GM06990 (cell line): ENCODE measurements at regions not wholly inside any gene's neighbourhood (a gene's known extent, or its start where the extent isn't known, plus 50 kb on each side); places are given as distances from the start of the nearest gene placed in this dataset.

Experiments used
- DNase-seq: peaks from one replicate; pipeline ENCODE4 v3.0.0-alpha.2; 2011; ENCODE audit not compliant: insufficient read length; ENCODE audit errors: extremely low read depth
- H3K27me3 ChIP-seq: replicated peaks from 2 replicates; pipeline ENCODE4 v1.6.0; 2011; ENCODE audit warnings: low read length; ENCODE audit not compliant: control insufficient read depth, insufficient read depth
- H3K36me3 ChIP-seq: 2 replicates; pipeline ENCODE4 v1.5.1; 2011; ENCODE audit warnings: low read length; ENCODE audit not compliant: control insufficient read depth, insufficient read depth
- H3K4me3 ChIP-seq: replicated peaks from 2 replicates; pipeline ENCODE4 v1.5.1; 2011; ENCODE audit warnings: low read depth, mild to moderate bottlenecking, control low read depth, low read length
- TF ChIP-seq, protein P1 (sequence below): IDR thresholded peaks from 2 replicates; pipeline ENCODE4 v1.5.1; 2011; ENCODE audit warnings: low read length, control low read depth, mild to moderate bottlenecking, inconsistent platforms; ENCODE audit not compliant: insufficient read depth, poor library complexity, severe bottlenecking

DNA sequence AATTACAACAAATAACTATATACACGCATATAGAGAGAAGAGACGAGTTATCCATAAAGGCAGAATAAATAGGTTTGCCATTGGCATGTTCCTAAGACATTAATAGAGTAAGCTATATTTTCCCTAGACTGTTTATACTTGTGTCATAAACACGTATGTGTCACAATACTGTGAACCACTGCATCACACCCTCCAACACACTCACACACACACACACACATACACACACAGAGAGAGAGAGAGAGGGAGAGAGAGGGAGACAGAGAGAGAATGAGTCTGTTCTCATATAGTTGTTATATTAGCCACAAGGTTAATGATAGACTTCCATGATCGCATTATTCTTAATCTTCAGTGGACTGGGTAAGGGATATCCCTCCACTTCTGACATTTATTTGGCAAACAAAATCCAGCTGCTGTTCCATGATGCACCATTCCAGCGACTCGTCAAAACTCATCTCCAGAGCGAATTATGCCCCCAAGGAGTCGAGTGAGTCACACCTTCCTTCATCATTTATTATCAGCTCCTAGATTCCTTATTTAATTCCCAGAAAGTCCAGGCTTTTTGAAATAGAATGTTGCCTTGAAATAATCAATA is 82.8 kb upstream of the HIVEP1 start:
- no peaks in the 10 kb centered on the region for H3K36me3 ChIP-seq
- no peak overlapping the region for H3K4me3 ChIP-seq
- H3K27me3 ChIP-seq: no peaks in the 10 kb centered on the region
- TF ChIP-seq, protein P1, sequence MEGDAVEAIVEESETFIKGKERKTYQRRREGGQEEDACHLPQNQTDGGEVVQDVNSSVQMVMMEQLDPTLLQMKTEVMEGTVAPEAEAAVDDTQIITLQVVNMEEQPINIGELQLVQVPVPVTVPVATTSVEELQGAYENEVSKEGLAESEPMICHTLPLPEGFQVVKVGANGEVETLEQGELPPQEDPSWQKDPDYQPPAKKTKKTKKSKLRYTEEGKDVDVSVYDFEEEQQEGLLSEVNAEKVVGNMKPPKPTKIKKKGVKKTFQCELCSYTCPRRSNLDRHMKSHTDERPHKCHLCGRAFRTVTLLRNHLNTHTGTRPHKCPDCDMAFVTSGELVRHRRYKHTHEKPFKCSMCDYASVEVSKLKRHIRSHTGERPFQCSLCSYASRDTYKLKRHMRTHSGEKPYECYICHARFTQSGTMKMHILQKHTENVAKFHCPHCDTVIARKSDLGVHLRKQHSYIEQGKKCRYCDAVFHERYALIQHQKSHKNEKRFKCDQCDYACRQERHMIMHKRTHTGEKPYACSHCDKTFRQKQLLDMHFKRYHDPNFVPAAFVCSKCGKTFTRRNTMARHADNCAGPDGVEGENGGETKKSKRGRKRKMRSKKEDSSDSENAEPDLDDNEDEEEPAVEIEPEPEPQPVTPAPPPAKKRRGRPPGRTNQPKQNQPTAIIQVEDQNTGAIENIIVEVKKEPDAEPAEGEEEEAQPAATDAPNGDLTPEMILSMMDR: no peak
- DNase-seq: no peak

DNA sequence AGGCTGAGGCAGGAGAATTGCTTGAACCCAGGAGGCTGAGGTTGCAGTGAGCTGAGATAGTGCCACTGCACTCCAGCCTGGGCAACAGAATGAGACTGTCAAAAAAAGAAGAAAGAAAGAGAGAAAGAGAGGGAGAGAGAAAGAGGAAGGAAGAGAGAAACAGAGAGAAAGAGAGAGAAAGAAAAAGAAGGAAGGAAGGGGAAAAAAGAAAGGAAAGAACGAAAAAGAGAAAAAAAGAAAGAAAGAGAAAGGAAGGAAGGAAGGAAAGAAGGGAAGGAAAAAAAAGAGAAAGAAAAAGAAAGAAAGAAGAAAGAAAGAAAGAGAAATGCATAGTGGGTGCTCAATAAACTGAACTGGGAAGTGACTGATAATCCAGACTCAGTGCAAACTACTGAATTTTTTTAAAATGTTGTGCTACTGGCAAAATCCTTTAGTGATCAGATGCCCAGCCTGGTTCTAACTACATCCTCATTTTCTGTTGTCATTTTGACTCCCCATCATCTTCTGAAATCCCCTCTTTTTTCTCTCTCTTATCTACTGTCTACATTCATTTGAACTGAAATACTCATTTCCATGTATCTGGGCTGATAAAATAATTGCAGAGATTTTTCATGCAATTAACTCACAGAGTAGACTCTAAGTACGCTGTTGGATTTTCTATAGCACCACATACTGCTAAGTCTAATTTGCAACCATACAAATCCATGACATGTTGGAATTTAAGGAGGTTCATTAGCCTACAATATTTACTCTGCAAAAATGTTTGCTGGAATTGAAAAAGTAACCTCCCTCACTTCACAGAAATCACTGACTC is 85.3 kb upstream of the HIVEP1 start:
- no peaks in the 10 kb centered on the region for H3K36me3 ChIP-seq
- DNase-seq: no peak
- TF ChIP-seq, protein P1: no peak
- H3K27me3 ChIP-seq: no peaks in the 10 kb centered on the region
- no peak overlapping the region for H3K4me3 ChIP-seq

DNA sequence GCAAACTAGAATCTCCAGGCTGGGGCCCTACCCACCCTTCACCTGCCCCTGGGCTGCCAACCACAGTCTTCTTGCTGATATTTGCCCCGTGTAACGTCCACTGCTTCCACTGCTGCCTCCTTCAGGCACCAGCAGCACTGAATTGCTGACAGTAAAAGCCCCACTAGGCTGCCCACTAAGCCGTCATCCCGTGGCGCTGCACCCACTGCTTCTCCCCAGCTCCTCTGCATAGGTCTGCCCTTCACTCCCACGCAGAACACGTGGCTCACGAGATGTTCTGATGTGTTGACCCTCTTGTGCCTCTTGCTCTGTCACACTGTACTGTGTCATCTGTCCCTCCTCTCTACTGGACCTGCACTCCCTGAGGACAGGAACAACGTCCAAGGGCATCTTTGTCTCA is 86.3 kb upstream of the HIVEP1 start:
- Histone ChIP-seq H3K27me3 (no peaks in the 10 kb centered on the region), H3K4me3 (no peak overlapping the region), H3K36me3 (no peaks in the 10 kb centered on the region)
- TF ChIP-seq, protein P1: no peak
- DNase-seq: no peak

DNA sequence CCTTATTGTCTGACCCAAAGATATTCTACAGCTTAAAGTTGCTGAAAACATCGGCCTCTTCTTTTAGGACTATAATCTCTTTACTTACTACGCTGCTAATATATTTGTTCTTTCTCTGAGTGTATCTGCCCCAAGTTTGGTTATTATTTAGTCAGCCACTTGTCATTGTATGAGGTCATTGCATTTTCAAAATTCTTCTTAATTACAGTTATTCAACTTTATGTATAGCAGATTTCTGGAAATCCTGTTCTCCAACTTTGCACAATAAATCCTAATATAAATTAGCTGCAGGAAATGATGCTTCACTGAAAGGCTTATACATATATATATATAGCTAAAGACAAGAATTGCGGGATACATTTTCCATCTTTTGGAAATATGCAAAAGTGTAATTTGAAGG is 88.5 kb upstream of the HIVEP1 start:
- no peaks in the 10 kb centered on the region for H3K27me3 ChIP-seq
- H3K4me3 ChIP-seq: no peak overlapping the region
- no peak for DNase-seq
- no peaks in the 10 kb centered on the region for H3K36me3 ChIP-seq
- TF ChIP-seq, protein P1: no peak

DNA sequence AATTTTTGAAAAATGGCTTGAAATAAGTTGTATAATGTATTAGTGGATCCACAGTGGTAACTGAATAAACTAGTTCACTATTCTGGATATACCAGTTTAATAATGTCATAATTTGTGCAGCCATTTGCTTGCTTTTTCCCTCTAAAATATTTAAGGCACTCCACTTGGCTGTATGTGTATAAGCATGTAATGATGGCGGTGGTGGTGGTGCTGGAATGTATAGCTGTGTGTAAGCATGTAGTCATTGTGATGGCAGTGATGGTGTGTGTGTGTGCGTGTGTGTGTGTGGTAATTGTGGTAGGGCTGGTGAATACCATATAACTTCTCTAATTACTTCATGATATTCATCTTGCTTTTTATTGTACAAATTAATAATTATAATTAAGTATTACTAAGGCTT is 89.2 kb upstream of the HIVEP1 start:
- Histone ChIP-seq H3K4me3 (no peak overlapping the region), H3K27me3 (no peaks in the 10 kb centered on the region), H3K36me3 (no peaks in the 10 kb centered on the region)
- DNase-seq: no peak
- TF ChIP-seq, protein P1: no peak
